Esophagus mucosa (tissue), 1 donor: ENCODE measurements at regions not wholly inside any gene's neighbourhood (a gene's known extent, or its start where the extent isn't known, plus 50 kb on each side); places are given as distances from the start of the nearest gene placed in this dataset.

Experiments used
- ATAC-seq: fragments of 200-7000 bp; cut with Tn5 transposase; one replicate; pipeline ENCODE4 v1.9.1; 2020
- donor health status: DM: yes; HTN: yes; CAD: no.

GRCh38 chr13:90103099-90103784 lies 1244.2 kb upstream of the MIR17HG start:
- ATAC-seq: no peak

GRCh38 chr13:90104764-90105163 lies 1242.7 kb upstream of the MIR17HG start:
- peak; percentile 45 for ATAC-seq

- peak; percentile 89 for ATAC-seq
Measured at GRCh38 chr13:90105276-90105675, 1242.2 kb upstream of the MIR17HG start.

DNA sequence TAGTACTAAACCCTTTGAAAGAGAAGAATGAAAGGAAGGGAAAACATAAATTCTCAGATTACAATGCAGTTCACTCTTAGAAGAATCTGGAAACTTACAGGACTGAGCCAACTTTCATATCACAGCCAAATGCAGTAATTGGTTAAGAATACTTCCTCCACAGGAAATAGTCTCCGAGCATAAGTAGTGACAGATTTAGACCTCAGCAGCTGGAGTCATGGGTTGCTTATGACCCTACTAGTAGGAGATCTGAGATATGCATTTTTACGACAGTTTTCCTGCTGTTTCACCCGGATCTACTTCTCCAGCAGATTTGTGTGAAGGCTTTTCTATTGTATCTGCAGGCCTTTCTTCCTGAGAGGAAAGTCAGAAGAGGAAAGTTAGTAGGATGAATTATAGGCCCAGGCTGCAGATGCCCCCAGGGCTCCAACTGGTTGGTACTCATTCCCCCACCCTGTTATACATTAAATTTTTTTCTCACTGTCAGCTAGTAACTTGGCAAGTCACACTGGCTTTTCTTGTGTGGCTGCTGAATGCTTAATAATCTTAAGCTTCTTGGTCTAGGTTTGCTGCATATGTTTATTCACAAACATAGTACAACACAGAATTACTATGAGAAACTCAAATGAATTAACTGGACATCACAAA lies 1241.5 kb upstream of the MIR17HG start:
- peak; percentile 63 for ATAC-seq

- ATAC-seq: no peak
Measured at GRCh38 chr13:90107661-90108060, 1239.8 kb upstream of the MIR17HG start.

GRCh38 chr13:90108547-90108946 lies 1238.9 kb upstream of the MIR17HG start:
- ATAC-seq: no peak

- ATAC-seq: no peak
Measured at GRCh38 chr13:90116121-90116520, 1231.4 kb upstream of the MIR17HG start.

- ATAC-seq: no peak
Measured at GRCh38 chr13:90118467-90119071, 1228.9 kb upstream of the MIR17HG start.

DNA sequence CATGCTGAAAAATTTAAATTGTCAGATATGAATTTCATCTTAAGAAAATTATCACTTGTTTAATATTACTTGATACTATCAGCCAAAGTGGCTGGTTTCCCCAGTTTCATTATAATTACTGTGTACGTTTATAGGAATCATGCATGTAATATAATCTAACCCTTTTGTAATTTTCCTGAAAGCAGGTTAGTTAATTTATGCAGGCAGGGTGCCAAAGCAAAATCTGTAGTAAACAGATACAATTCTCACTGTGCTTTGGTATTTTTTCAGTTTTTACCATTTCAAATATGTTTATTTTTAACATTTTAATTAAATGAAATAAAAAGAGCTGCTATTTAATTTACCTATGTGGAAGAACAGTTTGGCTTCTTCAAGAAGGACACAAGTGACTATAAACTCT lies 1227.5 kb upstream of the MIR17HG start:
- ATAC-seq: no peak

DNA sequence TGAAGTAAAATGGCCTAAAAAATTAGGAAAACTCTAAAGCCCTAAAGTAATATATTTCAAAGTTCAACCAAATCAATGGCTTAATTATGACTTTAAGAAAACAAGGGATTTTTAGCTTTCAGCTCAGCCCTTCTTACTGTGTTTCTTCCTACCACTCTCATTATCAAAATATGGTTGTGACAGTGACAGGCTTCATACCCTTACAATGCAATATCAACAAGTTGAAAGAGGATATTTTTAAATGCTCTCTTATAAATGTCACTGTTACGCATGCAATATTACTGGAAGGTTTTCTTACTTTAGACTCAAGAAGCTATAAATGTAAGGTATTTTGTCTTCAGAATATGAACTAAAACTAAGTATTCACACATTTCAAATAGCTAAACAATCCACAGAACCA lies 1225.7 kb upstream of the MIR17HG start:
- no peak for ATAC-seq

DNA sequence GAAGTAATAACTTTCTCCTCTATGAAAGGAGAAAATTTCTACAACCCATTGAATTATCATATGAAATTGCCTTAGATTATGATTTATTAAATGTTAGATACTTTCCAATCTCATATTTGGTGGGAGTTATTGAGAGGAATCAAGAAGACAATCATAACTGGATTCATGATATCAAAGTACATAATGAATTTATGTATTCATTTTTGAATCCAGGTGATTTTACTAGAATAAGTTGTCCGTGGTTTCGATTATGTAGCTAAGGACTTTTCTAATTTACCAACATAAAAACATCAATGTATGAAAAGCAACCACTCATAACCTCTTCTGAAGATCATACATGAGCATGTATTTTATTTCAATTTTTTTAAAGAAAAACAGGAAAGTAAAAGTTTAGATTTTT lies 1225.0 kb upstream of the MIR17HG start:
- no peak for ATAC-seq

GRCh38 chr13:90135558-90135957 lies 1211.9 kb upstream of the MIR17HG start:
- ATAC-seq: no peak

DNA sequence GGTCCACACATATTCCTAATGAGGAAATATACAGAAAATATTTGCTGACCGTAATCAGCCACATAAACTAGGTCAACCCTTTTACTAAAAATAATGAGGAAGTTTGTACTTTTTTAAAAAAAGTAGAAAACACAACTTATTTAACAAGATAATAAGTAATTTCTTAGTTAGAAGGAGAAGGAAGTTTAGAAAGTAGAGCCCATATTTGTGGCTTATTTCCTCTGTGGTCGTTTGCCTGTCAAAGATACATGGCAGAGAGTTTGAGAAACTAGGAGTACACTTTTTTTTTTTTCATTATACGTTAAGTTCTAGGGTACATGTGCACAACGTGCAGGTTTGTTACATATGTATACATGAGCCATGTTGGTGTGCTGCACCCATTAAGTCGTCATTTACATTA lies 1205.2 kb upstream of the MIR17HG start:
- no peak for ATAC-seq

GRCh38 chr13:90154311-90154960 lies 1193.1 kb upstream of the MIR17HG start:
- ATAC-seq: no peak

GRCh38 chr13:90156390-90156789 lies 1191.1 kb upstream of the MIR17HG start:
- ATAC-seq: no peak

DNA sequence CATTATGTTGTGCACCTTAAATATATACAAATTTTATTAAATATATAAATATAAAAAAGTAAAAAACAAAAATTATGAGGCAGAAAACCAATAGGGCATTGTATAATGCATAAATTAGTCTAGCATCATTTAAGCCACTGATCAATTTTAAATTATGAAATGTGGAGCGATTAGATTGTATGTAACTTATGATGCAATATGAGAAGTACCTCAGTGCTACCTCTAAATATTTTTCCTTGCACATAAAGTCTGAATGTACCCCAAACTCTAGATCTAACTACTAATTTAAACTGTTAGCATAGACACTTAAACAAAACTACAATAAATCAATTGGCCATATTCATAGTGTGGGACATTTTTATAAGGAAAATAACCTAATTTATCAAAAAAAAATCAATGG lies 1178.5 kb upstream of the MIR17HG start:
- no peak for ATAC-seq

DNA sequence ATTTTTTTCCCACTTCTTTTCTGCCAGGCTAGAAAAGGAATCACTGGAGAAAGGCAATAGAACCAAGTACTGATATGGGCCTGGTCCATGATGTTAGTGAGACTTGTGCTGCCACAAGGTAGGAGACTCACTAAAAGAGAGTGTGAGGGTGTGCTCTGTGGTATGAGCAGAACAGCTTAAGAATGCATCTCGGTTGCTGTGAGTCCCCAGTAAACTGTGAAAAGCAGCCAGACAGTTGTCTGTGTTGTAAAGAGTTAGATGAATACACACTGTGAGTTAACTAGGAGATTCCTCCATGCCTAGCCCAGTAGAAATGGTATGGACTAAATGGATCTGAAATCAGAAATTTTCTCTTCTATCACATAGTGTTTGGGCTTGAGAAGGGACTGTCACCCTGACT lies 1177.3 kb upstream of the MIR17HG start:
- ATAC-seq: no peak

- no peak for ATAC-seq
Measured at GRCh38 chr13:90171649-90172048, 1175.8 kb upstream of the MIR17HG start.

GRCh38 chr13:90177512-90177911 lies 1170.0 kb upstream of the MIR17HG start:
- no peak for ATAC-seq

DNA sequence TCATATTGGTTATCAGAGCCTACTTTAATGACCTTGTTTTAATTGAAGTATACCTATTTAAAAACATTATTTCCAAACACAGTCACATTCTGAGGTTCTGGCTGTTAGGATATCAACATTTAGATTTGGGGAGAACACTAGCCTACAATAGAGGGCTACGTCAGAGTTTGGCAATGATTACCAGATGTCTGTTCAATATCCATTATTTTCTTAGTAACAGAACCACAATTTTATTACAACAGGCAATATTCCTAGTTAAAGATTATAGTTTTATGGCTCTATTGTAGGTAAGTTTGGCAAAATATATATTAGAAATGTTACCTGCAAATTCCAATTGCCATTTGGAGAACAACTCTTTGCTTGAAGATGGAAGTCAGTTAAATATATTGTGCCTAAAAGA lies 1163.1 kb upstream of the MIR17HG start:
- no peak for ATAC-seq

- ATAC-seq: no peak
Measured at GRCh38 chr13:90185734-90186133, 1161.8 kb upstream of the MIR17HG start.

DNA sequence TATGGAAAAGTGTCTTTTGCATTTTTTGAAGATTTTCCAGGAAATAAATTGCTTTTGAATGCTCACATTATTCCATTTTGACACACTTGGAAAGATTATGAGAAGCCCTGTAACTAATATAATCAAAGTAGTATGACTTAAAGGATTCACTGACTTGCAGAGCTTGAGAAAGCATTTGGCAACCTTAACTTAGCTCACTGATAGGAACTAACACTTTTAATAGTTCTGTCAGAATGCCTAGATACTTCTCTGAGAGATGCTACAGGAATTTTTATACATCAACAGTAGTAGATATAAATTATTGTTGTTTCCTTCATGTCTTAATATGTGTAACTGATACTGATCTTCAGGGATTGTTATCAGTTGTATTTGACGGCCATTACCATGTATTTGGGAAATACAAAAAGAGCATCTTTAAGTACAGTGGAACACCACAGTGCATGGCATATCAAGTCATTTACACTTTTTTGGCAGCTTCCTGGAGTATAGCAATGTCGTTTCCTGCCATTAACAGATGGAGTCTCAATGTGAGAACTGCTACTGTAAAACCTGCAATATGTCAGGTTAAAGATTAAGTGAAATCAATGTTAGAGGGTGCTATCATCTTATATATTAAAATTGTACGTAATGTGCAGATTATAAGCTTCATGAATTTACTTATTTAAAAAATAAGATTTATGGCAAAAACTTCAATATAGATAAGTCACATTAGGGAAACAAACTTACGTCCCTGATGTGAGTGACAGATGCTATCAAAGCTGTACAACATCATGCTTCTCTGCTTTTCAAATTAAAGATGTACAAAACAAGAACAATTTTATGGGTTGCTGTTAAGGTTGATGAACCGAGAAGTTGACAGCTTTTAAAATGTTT lies 1159.8 kb upstream of the MIR17HG start:
- ATAC-seq: no peak

GRCh38 chr13:90188351-90188636 lies 1159.2 kb upstream of the MIR17HG start:
- ATAC-seq: no peak
